Fibroblast of upper back skin (primary cell): ENCODE measurements at regions not wholly inside any gene's neighbourhood (a gene's known extent, or its start where the extent isn't known, plus 50 kb on each side); places are given as distances from the start of the nearest gene placed in this dataset.
A peak's percentile ranks its signal among the peaks of the same experiment; 100 is the strongest.

Source experiments
- DNase-seq: peaks from one replicate; pipeline ENCODE4 v3.0.0-alpha.2; 2013

DNA sequence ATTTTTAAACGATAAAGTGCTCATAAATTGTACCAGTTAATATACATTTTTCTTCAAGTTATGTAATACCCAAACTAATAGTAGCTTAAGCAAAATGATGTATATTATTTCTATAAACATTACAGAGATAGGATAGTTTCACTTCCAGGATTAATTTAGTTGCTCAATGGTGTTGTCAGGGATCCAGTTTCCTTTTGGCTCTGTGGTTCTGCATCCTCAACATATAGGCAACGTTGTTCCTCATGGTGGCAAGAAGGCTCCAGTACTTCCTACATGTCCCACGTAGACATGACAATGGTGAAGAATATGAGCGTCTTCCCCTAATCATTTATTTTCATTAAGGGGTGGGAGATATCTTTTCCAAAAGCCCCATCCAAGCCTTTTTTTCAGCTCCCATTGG lies 60.7 kb upstream of the DCD start:
- DNase-seq = no peak

- no peak for DNase-seq
These were observed 56.0 kb upstream of the DCD start for GRCh38 chr12:54704202-54704601.

- DNase-seq = peak; percentile 38
These were observed 53.9 kb upstream of the DCD start for GRCh38 chr12:54701940-54702592.

GRCh38 chr12:54700849-54701248 lies 52.7 kb upstream of the DCD start:
- DNase-seq = no peak

DNA sequence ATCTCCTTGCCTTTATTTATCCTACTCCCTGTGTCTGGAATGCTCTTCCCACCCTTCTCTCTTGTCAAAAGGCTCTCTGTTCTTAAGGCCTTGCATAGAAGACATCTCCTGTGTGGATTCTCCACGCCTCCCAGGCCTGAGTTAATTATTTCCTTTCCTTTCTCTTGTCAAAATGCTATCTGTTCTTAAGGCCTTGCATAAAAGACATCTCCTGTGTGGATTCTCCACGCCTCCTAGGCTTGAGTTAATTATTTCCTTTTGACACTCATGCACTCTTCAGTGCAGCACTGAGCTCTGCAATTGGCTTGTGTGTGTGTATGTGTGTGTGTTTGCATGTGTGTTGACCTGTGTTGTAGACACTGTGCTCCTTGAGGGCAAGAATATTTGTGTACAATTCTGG lies 52.1 kb upstream of the DCD start:
- no peak for DNase-seq
